ENCODE measurements at regions not wholly inside any gene's neighbourhood (a gene's known extent, or its start where the extent isn't known, plus 50 kb on each side); places are given as distances from the start of the nearest gene placed in this dataset.

GRCh38 chr9:1907465-1907864, 107.7 kb upstream of the SMARCA2 start:
- intact Hi-C loops (cut with micrococcal nuclease): no loop called here
- Mint-ChIP-seq H3K36me3 (peaks cover 11% of the 10 kb centered on the region), H3K27me3 (no peaks in the 10 kb centered on the region), H3K4me3 (no peak overlapping the region), H3K4me1 (ENCODE audit: low read depth) (peaks cover 2% of the 10 kb centered on the region), H3K27ac (no peak overlapping the region), H3K9me3 (peaks cover 23% of the 10 kb centered on the region)
- CTCF ChIA-PET: interaction anchor here (0.6 kb wide), 1 partner anchor 15 kb away, joined by 3 read pairs; no protein-coding TSS in a partner anchor
- no peak for DNase-seq
- POLR2A ChIA-PET: no interaction called here

DNA sequence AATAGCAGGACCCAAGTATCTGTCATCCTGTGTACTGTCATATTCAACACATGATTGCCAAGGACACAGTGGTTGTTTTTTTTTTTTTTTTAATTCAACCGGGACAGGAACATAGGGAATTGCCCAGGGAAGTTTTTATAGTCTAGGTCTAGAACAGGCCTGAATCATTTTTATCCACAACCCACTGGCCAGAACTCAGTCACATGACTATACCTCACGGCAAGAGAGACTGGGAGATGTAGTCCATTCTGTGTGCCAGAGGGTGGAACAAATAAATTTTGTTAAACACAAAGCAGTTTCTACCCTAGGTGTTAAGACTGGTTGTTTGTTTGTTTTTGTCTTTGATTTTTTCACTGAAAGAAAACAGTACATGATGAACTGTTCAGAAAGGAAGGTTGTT, 105.8 kb upstream of the SMARCA2 start:
- Mint-ChIP-seq H3K4me1 (ENCODE audit: low read depth) (peaks cover 2% of the 10 kb centered on the region), H3K27ac (no peak overlapping the region), H3K27me3 (no peaks in the 10 kb centered on the region), H3K9me3 (peaks cover 9% of the 10 kb centered on the region), H3K4me3 (no peak overlapping the region), H3K36me3 (peaks cover 4% of the 10 kb centered on the region)
- CTCF ChIA-PET: no interaction called here
- intact Hi-C loops (cut with micrococcal nuclease): no loop called here
- DNase-seq: no peak
- POLR2A ChIA-PET: no interaction called here

DNA sequence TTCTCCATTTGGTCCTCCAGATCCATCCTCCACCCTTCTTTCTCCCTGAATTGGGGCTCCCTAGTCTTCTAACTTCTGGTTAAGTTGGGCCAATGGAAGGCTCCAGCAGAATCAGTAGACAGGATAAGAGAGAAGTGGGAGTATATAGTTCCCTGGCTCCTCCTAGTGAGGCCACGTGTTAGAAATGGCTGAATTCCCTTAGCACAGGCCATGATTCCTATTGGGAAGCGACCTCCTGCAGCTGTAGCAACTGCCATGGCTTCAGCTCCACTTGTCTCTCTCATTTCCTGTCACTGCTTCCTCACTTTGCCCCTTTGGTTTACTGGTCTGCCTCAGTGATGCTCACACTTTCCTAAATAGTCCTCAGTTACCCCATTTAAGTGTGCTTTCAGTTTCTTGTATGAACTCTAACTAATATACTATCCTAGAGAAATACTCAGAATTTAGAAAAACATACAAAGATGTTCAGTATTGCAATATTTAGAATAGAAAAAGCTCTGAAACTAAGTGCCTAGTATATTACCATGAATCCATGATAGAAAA, 104.8 kb upstream of the SMARCA2 start:
- ChIA-PET CTCF (no interaction called here), POLR2A (no interaction called here)
- Mint-ChIP-seq H3K27me3 (no peaks in the 10 kb centered on the region), H3K4me1 (ENCODE audit: low read depth) (peaks cover 2% of the 10 kb centered on the region), H3K9me3 (no peaks in the 10 kb centered on the region), H3K27ac (no peak overlapping the region), H3K4me3 (no peak overlapping the region), H3K36me3 (no peaks in the 10 kb centered on the region)
- no peak for DNase-seq
- intact Hi-C loops (cut with micrococcal nuclease): no loop called here

- POLR2A ChIA-PET: no interaction called here
Observed at GRCh38 chr9:1913631-1914330, 101.4 kb upstream of the SMARCA2 start.

DNA sequence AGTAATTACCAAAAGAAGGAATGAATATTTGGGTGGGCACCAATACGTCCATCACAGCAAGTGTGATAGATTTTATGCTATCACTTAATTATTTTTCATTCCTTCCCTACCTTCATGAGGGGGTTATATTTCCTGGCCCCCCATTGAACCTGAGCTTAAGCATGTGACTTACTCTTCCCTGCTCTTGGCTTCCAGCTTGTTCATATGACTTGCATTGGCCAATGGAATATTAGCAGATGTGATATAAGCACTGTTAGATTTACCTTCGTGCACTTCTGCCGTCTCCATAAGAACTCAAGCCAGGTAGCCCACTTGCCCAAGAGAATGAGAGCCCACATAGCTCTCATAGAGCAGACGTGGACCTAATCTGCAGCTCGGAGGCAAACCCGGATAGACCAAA, 99.1 kb upstream of the SMARCA2 start:
- H3K27ac Mint-ChIP-seq: no peak overlapping the region
- no peak for DNase-seq
- intact Hi-C loops (cut with micrococcal nuclease): no loop called here
- no peaks in the 10 kb centered on the region for H3K36me3 Mint-ChIP-seq
- no peak overlapping the region for H3K4me3 Mint-ChIP-seq
- ChIA-PET CTCF (no interaction called here), POLR2A (no interaction called here)
- H3K4me1 Mint-ChIP-seq (ENCODE audit: low read depth): no peaks in the 10 kb centered on the region
- no peaks in the 10 kb centered on the region for H3K9me3 Mint-ChIP-seq
- peaks cover 9% of the 10 kb centered on the region for H3K27me3 Mint-ChIP-seq

More at GRCh38 chr9:1913631-1914330, 101.4 kb upstream of the SMARCA2 start:
- H3K4me1 Mint-ChIP-seq (ENCODE audit: low read depth): peaks cover 2% of the 10 kb centered on the region
- no peaks in the 10 kb centered on the region for H3K9me3 Mint-ChIP-seq
- H3K4me3 Mint-ChIP-seq: no peak overlapping the region
- H3K27ac Mint-ChIP-seq: no peak overlapping the region
- no peaks in the 10 kb centered on the region for H3K36me3 Mint-ChIP-seq
- no peak for DNase-seq
- intact Hi-C loops (cut with micrococcal nuclease): no loop called here
- peaks cover 7% of the 10 kb centered on the region for H3K27me3 Mint-ChIP-seq
- CTCF ChIA-PET: no interaction called here

- no peak for DNase-seq
- H3K36me3 Mint-ChIP-seq: no peaks in the 10 kb centered on the region
- H3K27me3 Mint-ChIP-seq: peaks cover 9% of the 10 kb centered on the region
- no peaks in the 10 kb centered on the region for H3K9me3 Mint-ChIP-seq
- intact Hi-C loops (cut with micrococcal nuclease): no loop called here
- H3K4me1 Mint-ChIP-seq (ENCODE audit: low read depth): no peaks in the 10 kb centered on the region
- H3K4me3 Mint-ChIP-seq: no peak overlapping the region
- no peak overlapping the region for H3K27ac Mint-ChIP-seq
- ChIA-PET CTCF (interaction anchor here (0.8 kb wide), 1 partner anchor 23 kb away, joined by 3 read pairs; no protein-coding TSS in a partner anchor), POLR2A (no interaction called here)
Observed at GRCh38 chr9:1916655-1917054, 98.5 kb upstream of the SMARCA2 start.

- H3K36me3 Mint-ChIP-seq: no peaks in the 10 kb centered on the region
- POLR2A ChIA-PET: no interaction called here
- no peaks in the 10 kb centered on the region for H3K4me1 Mint-ChIP-seq (ENCODE audit: low read depth)
- DNase-seq: no peak
- no peak overlapping the region for H3K4me3 Mint-ChIP-seq
- H3K27ac Mint-ChIP-seq: no peak overlapping the region
- no peaks in the 10 kb centered on the region for H3K9me3 Mint-ChIP-seq
- intact Hi-C loops (cut with micrococcal nuclease): no loop called here
- peaks cover 9% of the 10 kb centered on the region for H3K27me3 Mint-ChIP-seq
- CTCF ChIA-PET: interaction anchor here (0.8 kb wide), 1 partner anchor 23 kb away, joined by 3 read pairs; no protein-coding TSS in a partner anchor
Observed at GRCh38 chr9:1917396-1917935, 97.7 kb upstream of the SMARCA2 start.

DNA sequence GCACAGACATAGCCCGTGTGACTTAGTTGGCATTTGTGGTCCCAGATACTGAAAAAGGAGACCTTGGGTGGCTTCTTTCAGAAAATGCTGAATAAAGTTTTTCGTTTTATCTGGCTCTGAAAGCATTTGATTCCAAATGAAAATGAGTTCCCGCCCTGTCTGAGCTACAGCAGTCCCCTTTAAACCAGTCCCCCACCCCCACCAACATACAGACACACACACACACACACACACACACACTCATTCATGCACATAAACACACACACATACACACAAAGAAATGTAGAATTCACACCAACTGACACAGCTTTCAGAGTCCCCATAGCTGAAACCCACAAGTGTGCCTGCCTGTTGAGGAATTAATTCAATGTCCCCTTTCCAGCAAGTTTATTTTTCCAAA, 97.0 kb upstream of the SMARCA2 start:
- Mint-ChIP-seq H3K27ac (no peak overlapping the region), H3K36me3 (no peaks in the 10 kb centered on the region), H3K4me1 (ENCODE audit: low read depth) (no peaks in the 10 kb centered on the region), H3K9me3 (no peaks in the 10 kb centered on the region), H3K27me3 (peaks cover 9% of the 10 kb centered on the region), H3K4me3 (no peak overlapping the region)
- no peak for DNase-seq
- intact Hi-C loops (cut with micrococcal nuclease): no loop called here
- ChIA-PET CTCF (interaction anchor here (1.1 kb wide), 1 partner anchor 16 kb away, joined by 3 read pairs; no protein-coding TSS in a partner anchor), POLR2A (no interaction called here)

DNA sequence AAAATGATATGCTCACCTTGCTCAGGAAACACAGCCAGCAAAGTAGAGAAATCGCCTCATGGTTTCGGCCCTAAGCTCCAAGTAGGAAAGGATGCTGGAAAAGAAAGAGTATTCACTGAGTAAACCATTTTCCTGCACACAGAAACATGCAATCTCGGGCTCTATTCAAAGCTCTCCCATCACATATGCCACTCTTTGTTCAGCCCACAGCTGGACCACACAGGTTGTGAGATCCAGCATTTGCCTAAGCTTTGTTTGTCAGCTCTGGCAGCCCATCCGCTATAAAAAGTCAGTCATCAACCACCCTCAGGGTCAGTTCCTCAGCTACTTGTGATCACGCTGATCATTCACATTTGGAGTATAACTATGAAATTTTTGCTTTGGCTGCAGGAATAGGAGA, 96.5 kb upstream of the SMARCA2 start:
- CTCF ChIA-PET: interaction anchor here (0.9 to 1.1 kb wide), 2 partner anchors 17 to 21 kb away, joined by 3 read pairs; no protein-coding TSS in a partner anchor
- intact Hi-C loops (cut with micrococcal nuclease): no loop called here
- no peaks in the 10 kb centered on the region for H3K4me1 Mint-ChIP-seq (ENCODE audit: low read depth)
- no peaks in the 10 kb centered on the region for H3K9me3 Mint-ChIP-seq
- no peaks in the 10 kb centered on the region for H3K36me3 Mint-ChIP-seq
- POLR2A ChIA-PET: no interaction called here
- H3K27ac Mint-ChIP-seq: no peak overlapping the region
- DNase-seq: no peak
- H3K27me3 Mint-ChIP-seq: peaks cover 9% of the 10 kb centered on the region
- H3K4me3 Mint-ChIP-seq: no peak overlapping the region

- ChIA-PET CTCF (interaction anchor here (0.9 to 1.1 kb wide), 3 partner anchors 17 to 82 kb away, joined by 3 read pairs; no protein-coding TSS in a partner anchor), POLR2A (no interaction called here)
- no peak for DNase-seq
- Mint-ChIP-seq H3K27ac (no peak overlapping the region), H3K27me3 (peaks cover 9% of the 10 kb centered on the region), H3K9me3 (no peaks in the 10 kb centered on the region), H3K4me1 (ENCODE audit: low read depth) (no peaks in the 10 kb centered on the region), H3K4me3 (no peak overlapping the region), H3K36me3 (no peaks in the 10 kb centered on the region)
- intact Hi-C loops (cut with micrococcal nuclease): no loop called here
Observed at GRCh38 chr9:1919229-1919628, 95.9 kb upstream of the SMARCA2 start.

- ChIA-PET CTCF (interaction anchor here (0.9 kb wide), 1 partner anchor 19 kb away, joined by 3 read pairs; no protein-coding TSS in a partner anchor), POLR2A (no interaction called here)
- no peaks in the 10 kb centered on the region for H3K9me3 Mint-ChIP-seq
- peaks cover 9% of the 10 kb centered on the region for H3K27me3 Mint-ChIP-seq
- H3K4me3 Mint-ChIP-seq: no peak overlapping the region
- no peaks in the 10 kb centered on the region for H3K36me3 Mint-ChIP-seq
- no peak for DNase-seq
- intact Hi-C loops (cut with micrococcal nuclease): no loop called here
- H3K4me1 Mint-ChIP-seq (ENCODE audit: low read depth): no peaks in the 10 kb centered on the region
- no peak overlapping the region for H3K27ac Mint-ChIP-seq
Observed at GRCh38 chr9:1920386-1920785, 94.8 kb upstream of the SMARCA2 start.

DNA sequence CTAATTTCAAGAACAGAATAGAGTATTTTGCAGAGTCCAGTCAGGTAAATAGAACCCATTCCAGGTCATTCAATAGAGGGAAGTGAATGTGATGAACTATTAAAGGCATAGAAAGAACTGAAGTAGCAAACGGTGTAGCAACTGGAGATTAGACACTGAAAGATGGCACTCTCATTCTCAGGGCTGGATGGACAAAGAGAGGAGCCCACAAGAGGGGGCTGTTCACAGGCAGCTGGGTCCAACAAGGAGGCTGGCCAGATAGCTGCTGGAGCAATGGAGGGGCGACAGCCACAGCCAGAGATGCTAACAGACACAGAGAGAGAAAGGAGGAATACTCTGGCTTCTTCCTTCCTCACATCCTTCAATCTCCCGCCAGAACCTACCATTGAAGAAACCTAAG, 93.1 kb upstream of the SMARCA2 start:
- intact Hi-C loops (cut with micrococcal nuclease): no loop called here
- H3K9me3 Mint-ChIP-seq: no peaks in the 10 kb centered on the region
- H3K4me1 Mint-ChIP-seq (ENCODE audit: low read depth): no peaks in the 10 kb centered on the region
- no peak overlapping the region for H3K4me3 Mint-ChIP-seq
- H3K27me3 Mint-ChIP-seq: peaks cover 9% of the 10 kb centered on the region
- ChIA-PET CTCF (interaction anchor here (1.0 kb wide), 1 partner anchor 18 kb away, joined by 3 read pairs; no protein-coding TSS in a partner anchor), POLR2A (no interaction called here)
- no peak for DNase-seq
- H3K36me3 Mint-ChIP-seq: no peaks in the 10 kb centered on the region
- no peak overlapping the region for H3K27ac Mint-ChIP-seq

Data from activated CD4-positive, alpha-beta memory T cell treated with anti-CD3 and anti-CD28 coated beads for 36 hours (primary cell).